GM12872 (cell line): ENCODE measurements at regions not wholly inside any gene's neighbourhood (a gene's known extent, or its start where the extent isn't known, plus 50 kb on each side); places are given as distances from the start of the nearest gene placed in this dataset.

Experiments
- TF ChIP-seq, protein P1 (sequence below): IDR thresholded peaks from 3 replicates; pipeline ENCODE4 v1.5.1; 2011; ENCODE audit warnings: low read depth, mild to moderate bottlenecking, low read length, moderate library complexity; ENCODE audit not compliant: insufficient read depth

DNA sequence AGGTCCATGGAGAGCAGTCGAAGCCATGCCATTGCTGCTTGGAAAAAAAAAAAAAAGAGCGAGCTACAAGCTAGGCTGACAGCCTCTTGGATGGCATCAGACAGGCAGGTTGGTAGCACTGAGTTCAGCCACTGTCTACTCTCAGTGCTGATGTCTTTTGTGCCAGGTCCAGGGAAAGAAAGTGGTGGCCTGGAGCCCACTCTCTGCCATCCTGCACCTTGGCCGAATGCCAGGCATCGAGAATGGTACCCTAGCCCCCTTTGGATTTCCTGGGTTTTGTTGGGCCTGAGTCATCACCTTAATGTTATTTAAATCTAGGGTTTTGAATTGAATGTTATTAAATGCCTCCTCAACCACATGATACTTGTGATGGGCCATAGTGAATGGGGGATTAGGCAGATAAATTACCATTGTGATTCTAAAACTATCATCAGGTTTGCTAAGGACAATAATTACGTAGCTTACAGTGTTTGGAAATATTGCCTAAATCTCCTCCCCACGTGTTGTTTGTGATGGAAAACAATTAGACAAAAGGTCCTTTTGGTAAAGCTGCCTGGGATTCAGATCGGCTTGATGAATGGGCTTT, 195.7 kb upstream of the GPR26 start:
- TF ChIP-seq, protein P1, sequence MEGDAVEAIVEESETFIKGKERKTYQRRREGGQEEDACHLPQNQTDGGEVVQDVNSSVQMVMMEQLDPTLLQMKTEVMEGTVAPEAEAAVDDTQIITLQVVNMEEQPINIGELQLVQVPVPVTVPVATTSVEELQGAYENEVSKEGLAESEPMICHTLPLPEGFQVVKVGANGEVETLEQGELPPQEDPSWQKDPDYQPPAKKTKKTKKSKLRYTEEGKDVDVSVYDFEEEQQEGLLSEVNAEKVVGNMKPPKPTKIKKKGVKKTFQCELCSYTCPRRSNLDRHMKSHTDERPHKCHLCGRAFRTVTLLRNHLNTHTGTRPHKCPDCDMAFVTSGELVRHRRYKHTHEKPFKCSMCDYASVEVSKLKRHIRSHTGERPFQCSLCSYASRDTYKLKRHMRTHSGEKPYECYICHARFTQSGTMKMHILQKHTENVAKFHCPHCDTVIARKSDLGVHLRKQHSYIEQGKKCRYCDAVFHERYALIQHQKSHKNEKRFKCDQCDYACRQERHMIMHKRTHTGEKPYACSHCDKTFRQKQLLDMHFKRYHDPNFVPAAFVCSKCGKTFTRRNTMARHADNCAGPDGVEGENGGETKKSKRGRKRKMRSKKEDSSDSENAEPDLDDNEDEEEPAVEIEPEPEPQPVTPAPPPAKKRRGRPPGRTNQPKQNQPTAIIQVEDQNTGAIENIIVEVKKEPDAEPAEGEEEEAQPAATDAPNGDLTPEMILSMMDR: no peak

DNA sequence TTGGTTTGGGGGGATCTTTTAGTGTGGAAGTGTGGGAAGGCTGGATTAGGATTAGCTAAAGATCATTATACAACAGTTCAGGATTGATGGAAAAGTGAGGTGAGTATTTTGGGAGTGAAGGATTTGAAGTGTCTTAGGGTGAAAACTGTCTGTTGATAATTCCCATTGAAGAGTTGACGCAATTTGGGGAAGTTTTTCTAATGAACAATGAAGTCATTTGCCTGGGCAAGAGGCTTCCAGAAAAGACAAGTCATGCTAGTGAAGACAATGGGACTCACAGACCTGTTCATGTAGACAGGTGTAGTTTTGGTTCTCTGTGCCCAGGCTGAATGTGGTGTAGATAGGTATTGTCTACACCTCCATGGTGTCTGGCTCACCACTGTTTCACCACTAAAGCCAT, 194.3 kb upstream of the GPR26 start:
- TF ChIP-seq, protein P1: no peak

DNA sequence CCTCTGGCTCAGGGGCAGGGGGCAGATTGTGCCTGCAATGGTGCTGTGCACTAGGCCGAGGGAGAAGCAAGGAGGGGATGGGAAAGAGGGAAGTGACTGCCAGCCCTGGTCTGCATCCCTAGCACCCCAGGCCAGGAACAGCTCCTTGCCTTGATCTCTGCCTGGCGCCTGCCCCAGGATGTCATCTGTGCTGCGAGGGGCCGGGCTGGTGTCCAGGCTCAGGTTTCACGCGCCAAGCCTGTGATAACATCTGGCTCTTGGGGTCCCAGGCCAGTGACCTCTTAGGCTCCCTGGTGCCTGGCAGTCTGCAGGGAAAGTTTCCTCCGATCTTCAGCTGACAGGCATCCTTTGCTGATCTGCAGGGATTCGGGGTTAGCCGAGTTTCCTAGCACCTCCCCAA, 193.5 kb upstream of the GPR26 start:
- TF ChIP-seq, protein P1: no peak

DNA sequence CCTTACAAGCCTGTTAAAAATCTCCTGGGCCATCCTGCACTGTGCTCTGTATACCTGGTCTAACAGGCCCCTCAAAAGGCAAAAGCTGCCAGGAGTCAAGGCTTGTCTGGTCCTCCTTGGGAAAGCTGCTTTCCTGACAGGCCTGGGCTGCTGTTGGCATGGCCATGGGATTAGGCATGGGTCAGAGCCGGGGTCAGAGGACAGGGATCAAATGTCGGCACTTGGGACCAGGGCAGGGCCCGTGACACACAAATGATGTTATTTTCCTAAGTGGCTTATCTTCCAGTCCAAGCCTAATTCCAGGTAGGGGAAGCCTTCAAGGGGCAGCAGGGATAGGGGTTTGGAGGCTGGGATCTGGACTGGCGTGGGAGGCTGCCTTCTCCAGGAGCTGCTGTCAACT, 191.5 kb upstream of the GPR26 start:
- TF ChIP-seq, protein P1: no peak

DNA sequence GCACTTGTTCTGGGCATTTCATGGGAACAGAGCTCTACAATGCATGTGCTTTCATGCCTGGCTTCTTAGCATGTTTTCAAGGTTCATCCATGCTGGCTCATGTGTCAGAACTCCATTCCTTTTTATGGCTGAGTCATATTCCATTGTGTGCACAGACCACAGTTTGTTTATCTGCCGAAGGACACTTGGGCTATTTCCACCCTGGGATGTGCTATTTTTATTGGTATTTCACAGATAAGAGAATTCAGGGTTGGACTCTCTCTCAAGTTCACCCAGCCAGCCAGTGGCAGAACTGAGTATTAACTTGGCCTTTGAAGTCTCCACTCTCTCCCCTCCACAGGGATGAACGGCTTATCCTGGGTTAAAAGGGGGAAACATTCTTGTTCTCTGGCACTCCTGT, 190.7 kb upstream of the GPR26 start:
- TF ChIP-seq, protein P1: no peak

DNA sequence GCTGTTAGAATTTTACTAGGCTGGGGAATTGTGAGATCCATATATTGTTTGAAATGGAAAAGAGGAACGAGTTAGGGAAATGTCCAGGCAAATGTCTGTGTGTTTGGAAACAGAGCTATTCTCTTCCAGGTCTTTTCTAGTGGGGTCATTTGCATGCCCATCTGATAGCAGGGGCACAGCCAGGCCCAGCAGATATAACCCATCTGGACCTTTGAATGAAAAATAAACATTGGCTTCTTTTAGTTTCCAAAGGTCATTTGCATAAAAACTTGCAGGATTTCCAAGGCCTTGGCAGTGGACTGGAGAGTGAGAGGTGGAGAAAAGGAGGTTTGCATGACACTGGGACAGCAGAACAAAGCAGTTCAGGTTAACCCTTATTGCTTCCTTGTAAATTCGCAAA, 188.0 kb upstream of the GPR26 start:
- TF ChIP-seq, protein P1: no peak

DNA sequence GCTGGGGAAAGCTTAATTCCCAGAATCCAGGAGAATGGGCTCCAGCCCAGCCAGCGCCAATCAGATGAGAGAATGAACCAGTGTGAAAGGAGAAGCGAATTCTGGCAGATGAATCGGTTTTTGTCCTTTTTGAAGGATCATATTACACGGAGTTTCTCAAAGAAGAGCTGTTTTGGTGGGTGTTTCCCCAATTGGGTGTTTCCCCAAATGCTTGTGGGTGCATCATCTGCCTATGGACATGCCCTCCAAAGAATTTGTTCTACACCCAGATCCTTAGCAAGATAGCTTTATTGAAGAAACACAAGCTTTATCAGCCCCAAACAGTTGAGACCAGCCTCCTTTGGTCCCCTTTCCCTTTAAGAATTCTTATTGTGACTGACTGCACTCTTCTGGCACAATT, 186.5 kb upstream of the GPR26 start:
- TF ChIP-seq, protein P1: no peak

DNA sequence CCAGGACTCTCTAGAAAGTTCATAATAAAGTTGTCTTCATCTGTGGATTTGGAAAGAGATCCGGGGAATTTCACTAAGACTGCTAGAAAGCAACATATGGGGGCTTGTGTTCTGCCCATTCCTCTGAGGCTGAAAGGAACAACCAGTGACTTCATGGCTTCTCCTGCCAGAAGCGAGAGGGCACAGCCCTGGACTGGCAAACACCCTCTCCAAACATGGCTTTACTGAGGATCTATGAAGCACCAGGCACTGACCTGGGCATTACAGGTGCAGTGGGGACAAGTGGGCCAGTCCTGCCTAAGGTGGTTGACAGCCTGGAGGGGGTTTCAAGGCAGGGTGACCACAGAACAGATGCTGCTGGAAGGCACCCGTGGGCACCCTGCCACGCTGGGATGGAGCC, 185.8 kb upstream of the GPR26 start:
- TF ChIP-seq, protein P1: no peak
